Activated T-cell treated with anti-CD3 and anti-CD28 coated beads for 24 hours (primary cell): ENCODE measurements at regions not wholly inside any gene's neighbourhood (a gene's known extent, or its start where the extent isn't known, plus 50 kb on each side); places are given as distances from the start of the nearest gene placed in this dataset.

Source experiments
- DNase-seq: peaks from one replicate; pipeline ENCODE4 v3.0.0-alpha.2; 2020; ENCODE audit warnings: low read depth

DNA sequence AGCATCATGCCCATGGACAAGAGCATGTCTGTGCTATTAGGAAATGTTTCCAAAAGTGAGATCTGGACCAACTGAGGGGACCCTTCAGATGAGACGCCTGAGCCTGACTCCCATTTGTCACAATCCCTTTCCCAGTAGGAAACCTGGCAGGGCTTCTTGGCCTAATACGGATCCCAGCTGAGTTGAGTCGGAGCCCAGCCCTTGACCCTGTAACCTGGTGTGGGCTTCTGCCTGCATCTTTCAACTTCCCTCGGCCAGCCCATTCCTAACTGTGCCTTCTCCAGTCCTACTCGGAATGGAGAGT lies 148.3 kb downstream of the IRX2 start:
- no peak for DNase-seq

DNA sequence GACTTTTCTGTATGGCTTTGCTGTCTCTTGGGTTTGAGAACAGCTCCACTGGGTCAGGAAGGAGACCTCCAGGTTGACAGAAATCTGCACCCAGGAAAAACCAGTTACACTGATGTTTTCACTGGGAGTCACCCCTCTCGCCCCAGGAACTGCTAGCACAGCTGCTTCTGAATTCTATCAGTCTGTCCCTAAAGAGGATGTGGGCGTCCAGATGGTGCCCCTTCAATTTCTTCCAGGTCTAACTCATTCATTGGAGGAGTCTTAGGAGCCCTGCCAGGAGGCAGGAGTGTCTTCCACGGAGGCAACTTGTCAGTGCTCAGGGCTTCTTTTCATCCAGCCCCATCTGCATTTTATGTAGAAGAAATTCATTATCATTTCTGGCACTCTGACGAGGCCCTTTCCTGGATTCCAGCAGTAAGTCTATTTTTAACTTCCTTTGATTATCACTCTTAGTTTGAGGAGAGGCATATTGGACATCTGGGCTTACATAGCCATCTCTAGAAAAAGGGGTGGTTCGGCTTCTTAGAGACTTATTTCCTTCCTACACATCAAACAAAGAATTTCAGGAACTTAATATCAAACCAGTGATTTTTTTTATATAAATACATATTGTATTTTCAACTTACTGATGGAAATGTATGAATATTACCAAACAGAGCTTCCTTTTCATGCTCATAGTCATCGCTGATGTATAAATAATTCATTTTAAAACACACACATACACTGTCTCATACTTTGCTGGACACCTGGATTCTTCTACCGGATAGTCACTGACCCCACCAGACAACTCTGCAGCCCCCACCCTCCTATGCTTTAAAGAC lies 148.8 kb downstream of the IRX2 start:
- no peak for DNase-seq

DNA sequence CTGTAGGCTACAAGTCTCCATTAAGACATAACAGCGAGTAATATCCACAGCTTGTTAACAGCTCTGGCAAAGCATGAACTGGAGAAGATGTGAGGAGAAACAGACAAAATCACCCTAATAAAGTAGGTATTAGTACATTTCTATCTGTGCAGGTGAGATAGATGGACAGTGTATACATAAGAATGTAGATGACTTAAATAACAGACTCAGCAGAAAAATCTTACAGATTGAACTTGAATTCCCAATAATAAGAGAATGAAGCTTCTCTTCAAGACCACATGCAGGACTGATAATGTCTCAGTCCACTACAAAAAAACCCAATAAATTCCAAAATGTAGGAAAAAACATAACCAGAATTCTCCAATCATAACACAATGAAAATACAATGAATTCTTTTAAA lies 153.0 kb downstream of the IRX2 start:
- DNase-seq: no peak

DNA sequence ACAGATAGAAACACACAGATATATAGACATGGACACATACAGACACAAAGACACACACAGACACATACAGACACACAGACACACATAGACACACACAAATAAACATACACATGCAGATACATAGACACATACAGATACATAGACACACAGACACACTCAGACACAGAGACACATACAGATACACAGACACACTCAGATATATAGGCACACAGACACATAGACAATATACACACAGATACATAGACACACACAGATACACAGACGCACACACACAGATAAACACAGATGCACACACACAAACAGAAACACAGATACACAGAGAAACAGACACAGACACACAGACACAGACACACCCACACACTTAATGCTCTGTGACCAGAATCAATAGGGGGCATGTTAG lies 156.8 kb downstream of the IRX2 start:
- DNase-seq: no peak

DNA sequence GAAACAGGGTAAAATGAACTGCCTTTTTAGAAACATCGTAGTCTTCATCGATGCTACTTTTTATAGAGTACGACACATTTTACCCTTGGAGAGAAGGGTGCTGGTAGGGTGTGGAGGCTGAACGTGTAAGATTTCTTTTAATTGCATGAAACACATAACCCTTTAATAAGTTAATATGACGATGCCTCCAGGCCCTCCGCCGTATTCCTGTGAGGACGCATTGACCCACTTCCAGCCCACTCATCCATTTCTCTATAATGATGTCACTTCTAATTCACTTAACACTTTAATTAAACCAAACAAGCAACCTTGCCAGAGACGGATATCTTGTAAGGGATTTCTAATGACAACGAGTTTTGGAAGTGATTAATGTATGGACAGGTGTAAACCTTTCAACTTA lies 158.7 kb downstream of the IRX2 start:
- no peak for DNase-seq

DNA sequence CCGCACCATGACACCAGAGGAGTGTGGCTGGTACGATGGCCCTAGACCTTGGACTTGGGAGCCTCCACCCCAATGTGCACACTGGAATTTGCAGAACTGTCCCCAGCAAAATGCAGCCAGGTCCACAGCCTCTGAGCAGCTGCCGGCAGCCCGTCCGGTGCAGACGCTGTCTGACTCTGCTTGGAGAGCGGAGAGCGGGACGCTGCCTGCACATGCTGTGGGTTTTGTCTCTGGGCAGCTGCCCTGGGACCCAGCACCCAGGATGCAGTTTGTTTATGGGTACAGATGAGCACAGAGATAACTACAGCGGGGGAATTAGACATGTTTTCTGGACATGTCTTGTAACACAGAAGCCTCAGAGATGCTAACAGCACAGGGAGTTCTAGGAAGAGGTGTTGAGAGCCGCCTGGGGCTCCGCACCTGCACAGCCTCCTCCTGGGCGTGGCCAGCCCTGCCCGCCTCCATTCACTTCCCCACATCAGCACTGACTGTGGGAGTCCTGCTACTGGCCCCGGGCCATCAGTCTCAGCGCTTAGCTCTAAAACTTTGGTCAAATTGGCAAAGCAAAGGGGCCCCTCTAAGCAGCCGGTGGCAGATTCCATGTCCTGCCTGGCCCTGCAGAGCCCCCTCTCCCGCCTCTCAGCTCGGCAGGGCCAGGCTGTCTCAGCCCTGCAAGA lies 159.6 kb downstream of the IRX2 start:
- no peak for DNase-seq

DNA sequence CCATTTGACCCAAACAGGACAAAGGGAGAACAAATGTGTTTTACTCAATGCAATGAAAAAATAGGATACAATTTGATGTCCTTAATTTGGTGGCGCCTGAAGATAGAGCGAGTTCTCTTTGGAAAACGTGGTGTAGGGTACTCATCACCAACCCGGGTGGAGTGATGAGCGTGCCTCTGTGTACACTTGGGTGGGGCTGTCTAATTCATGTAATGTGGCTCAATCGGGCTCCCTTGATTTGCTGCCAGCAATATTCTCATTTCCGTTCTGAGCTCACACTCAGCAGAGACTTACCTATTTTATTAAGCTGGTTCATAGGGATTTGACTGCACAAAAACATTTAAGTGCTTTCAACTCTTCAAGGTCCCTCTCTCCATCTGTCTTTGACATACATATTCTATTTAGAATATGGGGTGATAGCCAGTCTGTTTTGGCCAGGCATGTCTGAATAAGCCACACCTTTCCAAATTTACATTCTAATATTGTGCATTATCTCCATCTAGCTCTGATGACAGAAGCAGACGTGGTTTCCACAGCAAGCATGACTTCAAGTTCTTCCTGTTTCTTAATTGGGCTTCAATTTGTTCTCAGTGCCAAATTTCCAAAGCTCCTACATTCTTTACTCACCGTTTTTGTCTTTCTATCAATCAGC lies 162.5 kb downstream of the IRX2 start:
- DNase-seq: no peak

DNA sequence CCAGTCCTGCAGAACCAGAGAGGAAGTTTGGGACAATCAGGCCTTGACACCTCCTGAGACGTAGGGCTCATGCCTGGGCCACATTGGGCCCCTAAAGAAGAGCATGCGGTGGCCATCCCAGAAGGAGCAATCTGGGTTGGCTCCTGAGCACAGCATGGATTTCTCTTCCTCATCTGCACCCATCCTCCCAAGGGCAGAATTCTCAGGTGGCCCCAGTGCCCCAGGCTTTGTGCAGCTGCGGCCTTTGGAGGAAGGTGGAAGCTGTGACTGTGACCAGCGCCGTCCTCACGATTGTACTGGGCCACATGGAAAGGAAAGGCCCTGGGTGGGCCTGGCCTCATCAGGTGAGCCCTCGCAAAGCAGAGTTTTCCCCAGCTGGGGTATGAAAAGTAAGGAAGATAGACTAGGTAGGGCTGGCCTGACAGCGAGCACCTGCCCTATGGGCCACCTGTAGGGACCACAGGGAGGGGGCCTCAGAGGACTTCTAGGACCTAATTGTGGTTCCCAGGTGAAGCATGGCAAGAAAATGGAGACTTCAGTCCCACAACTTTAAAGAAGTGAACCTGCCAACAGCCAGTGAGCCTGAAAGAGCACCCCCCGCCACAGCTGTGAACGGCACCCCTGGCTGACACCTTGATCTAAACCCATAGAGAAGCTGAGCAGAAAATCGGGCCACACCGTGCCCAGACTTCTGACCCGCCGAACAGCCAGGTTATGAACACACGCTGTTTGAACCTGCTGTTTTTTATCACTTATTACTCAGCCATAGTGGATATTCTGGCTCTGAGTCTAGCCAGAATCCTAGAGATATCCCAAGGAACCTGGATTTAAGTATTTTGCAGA lies 164.1 kb downstream of the IRX2 start:
- DNase-seq: no peak

DNA sequence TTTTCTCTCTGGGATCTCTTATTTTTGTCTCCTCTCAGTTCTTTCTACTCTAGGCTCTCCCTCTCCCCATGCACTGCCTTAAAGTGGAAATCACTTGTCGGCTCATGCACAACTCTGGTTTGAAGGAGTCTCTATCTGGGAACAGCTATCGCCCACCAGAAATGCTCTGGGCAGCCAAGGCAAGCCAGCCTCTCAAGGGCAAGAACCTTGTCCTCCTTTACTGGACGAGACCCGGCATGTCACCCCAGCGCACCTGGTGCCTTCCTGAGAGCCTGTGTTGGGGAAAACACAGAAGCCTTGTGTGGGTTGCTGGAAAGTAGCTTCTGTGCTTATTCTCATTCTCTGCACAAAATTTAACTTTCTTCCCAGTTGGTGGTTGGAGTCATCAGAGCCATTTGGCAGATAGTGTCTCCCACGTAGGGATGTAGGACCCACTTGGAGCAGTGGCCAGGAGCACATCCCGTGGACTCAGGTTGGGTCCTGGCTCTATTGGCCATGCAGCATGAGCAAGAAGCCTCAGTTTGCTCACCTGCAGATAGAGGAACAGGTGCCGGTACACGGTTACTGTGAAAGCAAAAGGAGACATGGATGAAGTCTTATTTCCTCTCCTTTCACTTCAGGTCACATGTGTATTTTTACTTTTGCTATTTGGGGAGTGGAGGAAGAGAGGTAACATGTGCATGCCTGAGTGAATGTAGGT lies 165.3 kb downstream of the IRX2 start:
- DNase-seq: no peak

DNA sequence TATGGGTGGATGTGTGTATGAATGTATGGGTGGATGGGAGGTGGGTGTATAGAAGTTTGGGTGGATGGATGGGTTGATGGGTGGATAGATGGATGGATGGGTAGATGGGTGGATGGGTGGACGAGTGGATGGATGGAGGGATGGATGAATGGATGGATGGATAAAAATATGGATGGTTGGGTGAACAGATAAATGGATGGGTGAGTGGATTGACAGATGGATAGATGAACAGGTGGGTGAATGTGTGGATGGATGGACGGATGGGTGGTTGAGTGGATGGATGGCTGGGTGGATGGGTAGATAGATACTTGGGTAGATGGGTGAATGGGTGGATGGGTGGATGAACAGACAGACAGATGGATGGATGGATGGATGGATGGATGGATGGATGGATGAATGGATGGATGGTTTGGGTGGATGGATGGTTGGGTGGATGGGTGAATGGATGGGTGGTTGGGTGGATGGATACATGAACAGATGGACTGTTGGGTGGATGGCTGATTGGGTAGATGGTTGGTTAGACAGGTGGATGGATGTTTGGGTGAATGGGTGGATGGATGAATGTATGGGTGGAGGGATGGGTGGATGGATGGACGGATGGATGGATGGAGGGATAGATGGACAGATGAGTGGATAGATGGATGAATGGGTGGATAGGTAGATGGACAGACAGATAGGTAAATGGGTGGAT lies 166.8 kb downstream of the IRX2 start:
- DNase-seq: no peak

DNA sequence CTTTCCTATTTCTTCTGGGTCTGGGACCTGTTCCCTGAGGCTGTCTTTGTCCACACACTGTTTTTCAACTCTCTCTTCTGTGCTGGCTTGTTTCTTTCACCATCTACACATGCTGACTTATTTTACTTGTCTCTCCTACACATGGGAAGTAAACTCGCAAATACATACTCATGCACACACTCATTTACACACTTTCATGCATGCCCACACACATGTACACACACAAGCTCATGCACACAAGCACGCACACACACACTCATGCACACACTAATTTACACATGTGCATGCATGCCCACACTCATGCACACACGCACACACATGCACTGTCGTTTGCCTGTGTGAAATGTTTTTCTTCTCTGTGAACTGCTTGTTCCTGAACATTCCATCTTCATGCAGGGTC lies 169.0 kb downstream of the IRX2 start:
- no peak for DNase-seq

DNA sequence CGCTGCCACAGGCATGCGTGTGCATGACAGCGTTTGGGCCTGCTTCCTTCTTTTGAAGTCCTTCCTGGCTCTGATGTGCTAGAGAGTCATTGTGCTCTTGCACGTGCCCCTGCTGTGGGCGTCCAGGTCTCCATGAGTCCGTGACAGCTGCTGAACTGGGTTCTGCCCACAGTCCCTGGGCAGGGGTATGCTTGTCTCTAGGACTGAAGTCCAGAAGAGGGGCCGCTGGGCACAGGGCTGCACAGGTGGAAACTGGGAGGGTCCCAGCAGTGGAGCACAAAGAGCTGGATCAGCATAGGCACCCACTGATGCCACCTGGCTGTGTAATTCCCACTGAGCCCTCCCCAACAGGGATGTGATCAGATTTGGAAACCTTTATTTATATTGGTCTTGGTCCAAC lies 169.4 kb downstream of the IRX2 start:
- no peak for DNase-seq

DNA sequence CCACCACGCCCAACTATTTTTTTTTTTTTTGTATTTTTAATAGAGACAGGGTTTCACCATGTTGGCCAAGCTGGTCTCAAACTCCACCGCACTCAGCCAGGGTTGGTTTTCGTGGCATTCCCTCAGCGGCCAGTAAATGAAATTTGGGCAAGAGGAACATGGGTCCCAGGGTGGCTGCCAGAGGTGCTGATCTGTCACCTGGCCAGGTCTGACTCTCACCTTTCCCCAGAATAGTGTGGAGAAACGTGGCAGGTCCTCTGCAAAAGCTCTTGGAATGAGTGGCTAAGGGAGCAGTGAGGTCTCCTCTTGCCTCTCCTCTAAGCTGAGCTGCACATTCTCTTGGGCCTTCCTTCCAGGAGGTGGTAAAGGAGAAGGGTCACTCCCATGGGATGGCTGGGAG lies 170.1 kb downstream of the IRX2 start:
- DNase-seq: no peak

DNA sequence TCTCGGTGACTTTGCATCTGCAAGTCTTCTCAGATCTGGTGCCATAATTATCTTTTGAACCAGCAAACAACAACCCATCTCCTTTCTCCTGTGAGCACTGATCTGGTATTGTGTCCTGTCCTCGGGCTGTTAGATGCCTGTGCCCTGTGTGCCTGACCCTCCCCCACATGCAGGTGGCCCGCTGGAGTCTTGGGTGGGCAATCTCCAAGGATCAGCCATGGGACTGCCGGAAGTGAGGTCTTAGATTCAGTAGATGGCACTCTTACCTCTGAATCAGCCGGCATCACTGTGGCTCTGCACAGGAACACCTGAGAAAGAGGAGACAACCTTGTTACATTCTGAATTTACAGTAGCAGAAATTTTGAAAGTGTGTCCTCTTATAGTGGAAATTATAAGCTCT lies 172.4 kb downstream of the IRX2 start:
- no peak for DNase-seq

DNA sequence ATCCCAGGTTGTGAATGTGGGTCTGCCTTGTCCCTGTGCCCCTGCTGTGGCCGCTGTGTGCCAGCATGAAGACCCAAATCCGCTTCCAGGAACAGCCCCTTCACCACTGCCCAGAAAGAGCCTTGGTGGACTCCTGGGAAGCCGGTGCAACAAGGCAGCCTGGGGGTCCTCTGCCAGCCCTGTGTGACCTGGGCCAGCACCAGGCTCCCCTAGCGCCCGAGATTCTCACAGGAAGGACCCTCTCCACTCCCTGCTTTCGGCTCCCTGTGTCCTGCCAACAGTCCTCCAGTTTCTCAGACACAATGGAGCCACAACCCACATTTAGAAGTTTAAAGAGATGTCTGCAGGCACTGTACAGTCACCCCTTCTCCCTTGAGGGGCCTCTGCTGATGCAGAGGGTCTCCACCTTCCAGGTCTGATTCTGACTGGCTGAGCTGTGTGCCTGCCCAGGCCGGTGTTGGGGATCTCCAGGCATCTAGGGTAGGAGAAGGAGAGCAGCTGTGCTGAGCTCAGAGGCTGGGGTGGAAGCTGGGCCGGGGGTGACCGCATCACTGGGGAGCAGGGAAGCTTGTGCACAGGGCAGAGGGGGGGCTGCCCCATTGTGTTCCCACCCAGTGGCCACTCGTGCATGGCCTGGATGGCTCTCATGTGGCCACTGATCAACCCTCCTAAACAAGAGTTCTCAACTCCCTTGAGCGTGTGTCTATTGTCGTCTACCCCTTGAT lies 174.0 kb downstream of the IRX2 start:
- no peak for DNase-seq

DNA sequence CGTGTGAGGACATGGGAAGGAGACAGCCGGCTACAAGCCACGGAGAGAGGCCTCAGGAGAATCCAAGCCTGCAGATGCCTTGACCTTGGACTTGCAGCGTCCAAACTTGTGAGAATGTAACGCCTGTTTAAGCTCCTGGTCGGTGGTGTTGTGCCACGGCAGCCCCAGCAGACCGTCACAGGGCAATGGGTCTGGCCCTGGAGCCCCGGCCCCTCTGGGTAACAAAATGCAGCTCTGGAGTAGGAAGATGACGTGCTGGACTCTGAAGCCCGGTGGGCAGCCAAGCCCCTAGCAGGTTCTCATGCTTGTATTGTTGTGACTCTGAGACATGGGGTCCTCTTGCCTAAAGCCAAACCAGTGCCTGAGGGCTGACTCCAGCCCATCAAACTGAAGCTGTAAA lies 174.7 kb downstream of the IRX2 start:
- no peak for DNase-seq

DNA sequence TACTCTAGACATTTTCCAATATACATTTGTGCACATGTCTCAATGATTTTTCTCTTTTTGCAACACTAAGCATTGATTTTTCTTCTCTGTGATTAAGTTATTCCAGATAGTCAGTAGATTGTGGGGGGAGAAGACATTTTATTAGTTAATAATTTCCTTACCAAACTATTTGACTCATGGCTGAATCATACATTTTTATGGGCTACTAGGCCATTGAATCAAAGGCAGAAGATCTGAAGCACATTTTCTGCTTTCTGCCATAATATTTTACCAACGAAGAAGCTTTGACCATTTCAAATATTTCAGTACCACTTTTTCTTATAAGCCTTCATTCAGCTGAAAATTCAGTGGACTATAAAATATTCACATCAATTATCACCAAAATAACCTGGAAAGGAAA lies 175.6 kb downstream of the IRX2 start:
- DNase-seq: no peak

DNA sequence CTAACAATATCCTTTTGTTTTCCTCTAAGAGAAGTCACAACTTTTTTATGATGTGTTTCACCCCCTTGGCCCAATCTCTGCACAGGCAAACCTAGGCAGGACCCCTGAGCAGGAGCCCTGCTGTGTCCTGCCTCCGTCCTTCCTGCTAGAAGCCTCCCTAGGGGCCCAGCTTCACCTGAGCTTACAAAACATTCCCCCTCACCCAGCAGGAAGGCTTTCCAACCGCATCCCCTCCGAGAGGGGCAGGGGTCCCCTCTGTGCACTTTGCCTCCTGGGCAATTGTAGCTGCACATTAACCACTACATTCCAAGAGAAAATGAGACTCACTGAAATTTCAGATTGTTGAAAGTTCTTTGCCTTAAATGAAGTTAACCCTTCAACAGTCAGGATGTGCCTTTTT lies 176.2 kb downstream of the IRX2 start:
- DNase-seq: no peak

DNA sequence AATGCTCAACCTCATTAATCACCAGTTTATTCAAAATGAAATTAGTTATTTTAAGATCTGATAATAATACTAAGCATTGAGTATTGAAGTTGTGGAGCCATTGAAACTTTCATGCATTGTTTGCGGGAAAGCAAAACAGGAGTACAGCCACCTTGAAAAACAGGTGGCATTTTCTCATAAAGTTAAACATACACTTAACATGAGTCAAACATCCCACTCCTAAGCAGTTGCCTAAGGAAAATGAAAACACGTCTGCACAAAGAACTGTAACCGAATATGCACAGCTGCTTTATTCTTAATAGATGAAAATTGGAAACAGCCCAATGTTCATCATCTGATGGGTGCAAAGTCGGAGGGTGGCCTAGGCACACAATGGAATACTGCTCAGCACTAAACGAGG lies 177.3 kb downstream of the IRX2 start:
- no peak for DNase-seq

DNA sequence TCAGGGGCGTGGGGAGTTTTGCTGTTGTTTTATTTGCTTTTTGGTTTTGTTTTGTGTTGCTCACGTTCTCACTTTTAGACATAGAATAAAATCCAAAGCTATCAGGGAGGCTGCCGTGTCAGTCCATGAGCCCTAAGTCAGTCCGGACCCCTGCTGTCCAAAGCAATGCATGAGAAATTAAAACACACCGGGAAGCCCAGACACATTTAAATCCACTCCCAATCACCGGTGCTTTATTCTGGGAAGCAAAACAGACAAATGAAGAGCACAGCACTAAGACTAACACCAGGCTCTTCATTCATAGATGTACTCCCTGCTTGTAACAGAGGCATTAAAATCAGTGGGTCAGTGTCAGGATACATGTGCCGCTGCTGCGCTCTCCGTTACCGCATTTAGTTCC lies 180.9 kb downstream of the IRX2 start:
- DNase-seq: no peak
